MV-4-11 (cell line): ENCODE measurements at regions not wholly inside any gene's neighbourhood (a gene's known extent, or its start where the extent isn't known, plus 50 kb on each side); places are given as distances from the start of the nearest gene placed in this dataset.

Source experiments
- DNase-seq: peaks from one replicate; lab custom pipeline; 2025; lab: John Stamatoyannopoulos, UW

DNA sequence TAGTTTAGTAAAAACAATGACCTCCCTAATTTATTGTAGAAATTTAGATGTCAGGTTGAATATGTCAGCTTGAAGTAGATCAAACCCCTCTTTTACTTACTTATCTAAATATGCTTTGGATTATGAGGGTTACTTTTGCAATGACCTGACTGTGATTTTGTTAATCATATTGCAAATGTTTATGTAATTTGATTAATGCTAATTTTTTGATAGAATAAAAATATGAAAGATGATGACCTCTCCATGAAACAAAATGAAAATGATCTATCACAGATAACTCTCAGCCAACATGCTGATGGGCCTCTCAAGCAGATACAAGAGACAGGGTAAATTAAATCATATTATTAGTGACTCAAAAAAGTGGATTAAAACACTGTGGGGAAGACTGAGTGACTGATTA, 131.0 kb downstream of the CEP57L1 start:
- DNase-seq = no peak

- no peak for DNase-seq
Measured at GRCh38 chr6:109225946-109226345, 130.6 kb downstream of the CEP57L1 start.

- no peak for DNase-seq
Measured at GRCh38 chr6:109224994-109225393, 129.7 kb downstream of the CEP57L1 start.

- DNase-seq = no peak
Measured at GRCh38 chr6:109224107-109224875, 129.0 kb downstream of the CEP57L1 start.

- DNase-seq = no peak
Measured at GRCh38 chr6:109222848-109223247, 127.5 kb downstream of the CEP57L1 start.

GRCh38 chr6:109221543-109222195, 126.4 kb downstream of the CEP57L1 start:
- no peak for DNase-seq
